ENCODE measurements at regions not wholly inside any gene's neighbourhood (a gene's known extent, or its start where the extent isn't known, plus 50 kb on each side); places are given as distances from the start of the nearest gene placed in this dataset.

- Histone ChIP-seq H3K79me2 (ENCODE audit: control insufficient read depth, low read length) (no peaks in the 10 kb centered on the region), H3K9me2 (replicated peaks; ENCODE audit: control insufficient read depth, low read length) (no peaks in the 10 kb centered on the region), H3K9me3 (ENCODE audit: control insufficient read depth, insufficient read depth, low read length) (no peaks in the 10 kb centered on the region), H3K27me3 (ENCODE audit: control insufficient read depth, low read length) (no peaks in the 10 kb centered on the region), H3K36me3 (ENCODE audit: control insufficient read depth, low read length) (no peaks in the 10 kb centered on the region), H3K27ac (ENCODE audit: low read depth, low read length) (no peak overlapping the region), H3F3A (ENCODE audit: control insufficient read depth, insufficient read depth) (no peaks in the 10 kb centered on the region), H4K20me1 (ENCODE audit: control insufficient read depth, insufficient read depth, low read depth, low read length) (no peaks in the 10 kb centered on the region), H3K4me2 (ENCODE audit: low read length) (no peak overlapping the region), H3K4me3 (ENCODE audit: low read length) (no peak overlapping the region), H3K4me1 (ENCODE audit: control insufficient read depth, low read length) (no peaks in the 10 kb centered on the region)
- TF ChIP-seq EZH2phosphoT487 (IDR thresholded peaks at IDR 0.05; ENCODE audit: borderline replicate concordance, low read length) (no peak), CTCF (IDR thresholded peaks at IDR 0.05; ENCODE audit: low read depth, low read length, poor library complexity, severe bottlenecking) (no peak)
These were observed 522.4 kb upstream of the NAALADL2 start for GRCh38 chr3:174336784-174337183.

- H3K27ac ChIP-seq (ENCODE audit: low read depth, low read length), result no peak overlapping the region
- no peaks in the 10 kb centered on the region for H3F3A ChIP-seq (ENCODE audit: control insufficient read depth, insufficient read depth)
- H3K9me3 ChIP-seq (ENCODE audit: control insufficient read depth, insufficient read depth, low read length), result no peaks in the 10 kb centered on the region
- TF ChIP-seq EZH2phosphoT487 (IDR thresholded peaks at IDR 0.05; ENCODE audit: borderline replicate concordance, low read length), result no peak
- TF ChIP-seq CTCF (IDR thresholded peaks at IDR 0.05; ENCODE audit: low read depth, low read length, poor library complexity, severe bottlenecking), result no peak
- no peaks in the 10 kb centered on the region for H3K36me3 ChIP-seq (ENCODE audit: control insufficient read depth, low read length)
- H3K4me2 ChIP-seq (ENCODE audit: low read length), result no peak overlapping the region
- H3K4me1 ChIP-seq (ENCODE audit: control insufficient read depth, low read length), result no peaks in the 10 kb centered on the region
- no peaks in the 10 kb centered on the region for H3K9me2 ChIP-seq (replicated peaks; ENCODE audit: control insufficient read depth, low read length)
- H4K20me1 ChIP-seq (ENCODE audit: control insufficient read depth, insufficient read depth, low read depth, low read length), result no peaks in the 10 kb centered on the region
- H3K27me3 ChIP-seq (ENCODE audit: control insufficient read depth, low read length), result no peaks in the 10 kb centered on the region
- H3K79me2 ChIP-seq (ENCODE audit: control insufficient read depth, low read length), result no peaks in the 10 kb centered on the region
- H3K4me3 ChIP-seq (ENCODE audit: low read length), result no peak overlapping the region
These were observed 521.9 kb upstream of the NAALADL2 start for GRCh38 chr3:174337227-174337626.

- H3K27ac ChIP-seq (ENCODE audit: low read depth, low read length), result no peak overlapping the region
- no peaks in the 10 kb centered on the region for H3K27me3 ChIP-seq (ENCODE audit: control insufficient read depth, low read length)
- no peak overlapping the region for H3K4me2 ChIP-seq (ENCODE audit: low read length)
- no peaks in the 10 kb centered on the region for H3K4me1 ChIP-seq (ENCODE audit: control insufficient read depth, low read length)
- no peaks in the 10 kb centered on the region for H3K36me3 ChIP-seq (ENCODE audit: control insufficient read depth, low read length)
- no peaks in the 10 kb centered on the region for H3K9me3 ChIP-seq (ENCODE audit: control insufficient read depth, insufficient read depth, low read length)
- no peaks in the 10 kb centered on the region for H4K20me1 ChIP-seq (ENCODE audit: control insufficient read depth, insufficient read depth, low read depth, low read length)
- H3K79me2 ChIP-seq (ENCODE audit: control insufficient read depth, low read length), result no peaks in the 10 kb centered on the region
- no peaks in the 10 kb centered on the region for H3K9me2 ChIP-seq (replicated peaks; ENCODE audit: control insufficient read depth, low read length)
- no peak overlapping the region for H3K4me3 ChIP-seq (ENCODE audit: low read length)
- no peaks in the 10 kb centered on the region for H3F3A ChIP-seq (ENCODE audit: control insufficient read depth, insufficient read depth)
- TF ChIP-seq CTCF (IDR thresholded peaks at IDR 0.05; ENCODE audit: low read depth, low read length, poor library complexity, severe bottlenecking) (no peak), EZH2phosphoT487 (IDR thresholded peaks at IDR 0.05; ENCODE audit: borderline replicate concordance, low read length) (no peak)
These were observed 518.2 kb upstream of the NAALADL2 start for GRCh38 chr3:174340624-174341587.
